GM21619 (cell line): ENCODE measurements at regions not wholly inside any gene's neighbourhood (a gene's known extent, or its start where the extent isn't known, plus 50 kb on each side); places are given as distances from the start of the nearest gene placed in this dataset.
"Not testable (repeated sequence)": the region's sequence is repeated elsewhere in the genome, so short reads cannot be mapped to it uniquely, and the experiment has no call there.

ENCODE experiments used
- ATAC-seq: cut with Tn5 transposase; IDR thresholded peaks from one replicate; pipeline ENCODE4 v1.9.1; 2021; ENCODE audit not compliant: unreplicated experiment

- ATAC-seq, result no peak
These were observed 106.2 kb upstream of the KLF8 start for GRCh38 chrX:56125946-56126345.

DNA sequence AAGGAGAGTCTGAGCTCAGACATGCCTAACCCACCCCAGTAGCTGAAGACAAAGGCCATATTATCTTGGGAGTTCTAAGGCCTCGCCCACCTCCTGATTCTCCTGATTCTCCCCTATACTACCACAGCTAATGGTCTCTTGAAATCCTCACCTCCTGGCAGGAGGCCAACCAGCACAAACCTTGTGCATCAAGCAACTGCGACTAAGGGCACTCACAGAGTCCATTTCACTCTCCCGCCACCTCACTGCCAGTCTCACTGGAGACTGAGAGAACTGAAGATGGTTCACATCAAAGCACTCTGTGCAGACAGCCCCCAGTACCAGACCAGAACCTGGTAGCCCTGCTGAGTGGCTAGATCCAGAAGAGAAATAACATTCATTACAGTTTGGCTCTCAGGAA is 102.1 kb upstream of the KLF8 start:
- no peak for ATAC-seq

GRCh38 chrX:56130436-56130835 is 101.7 kb upstream of the KLF8 start:
- ATAC-seq, result no peak

GRCh38 chrX:56164135-56164534 is 68.0 kb upstream of the KLF8 start:
- ATAC-seq, result not testable (repeated sequence)
